Mesodermal cell (in vitro differentiated cells): ENCODE measurements at regions not wholly inside any gene's neighbourhood (a gene's known extent, or its start where the extent isn't known, plus 50 kb on each side); places are given as distances from the start of the nearest gene placed in this dataset.

Source experiments
- H3K27ac ChIP-seq: 2 replicates; pipeline ENCODE4 v1.7.0; 2013; ENCODE audit warnings: mild to moderate bottlenecking, low read depth, low read length, moderate library complexity; ENCODE audit not compliant: severe bottlenecking
- H3K36me3 ChIP-seq: 2 replicates; pipeline ENCODE4 v1.7.1; 2013; ENCODE audit warnings: mild to moderate bottlenecking, low read length, moderate library complexity; ENCODE audit not compliant: control insufficient read depth, insufficient read depth
- H3K4me1 ChIP-seq: one replicate; pipeline ENCODE4 v1.7.1; 2013; ENCODE audit warnings: mild to moderate bottlenecking, low read length; ENCODE audit not compliant: insufficient read depth, control insufficient read depth, poor library complexity, severe bottlenecking
- H3K4me3 ChIP-seq: 2 replicates; pipeline ENCODE4 v1.7.0; 2013; ENCODE audit warnings: low read length, control low read depth, mild to moderate bottlenecking; ENCODE audit not compliant: insufficient read depth, poor library complexity, severe bottlenecking; ENCODE audit errors: extremely low read depth
- H3K9me3 ChIP-seq: 2 replicates; pipeline ENCODE4 v1.7.1; 2013; ENCODE audit warnings: mild to moderate bottlenecking, low read length, moderate library complexity; ENCODE audit not compliant: control insufficient read depth
- WGBS, 2 experiments: methylation state at CpG; one replicate each; pipeline ENCODE4 v1.1.5; 2013; ENCODE audit warnings: missing lambda C conversion rate in 2 of 2; ENCODE audit not compliant: insufficient coverage in 2 of 2; 5-methylcytosine and 5-hydroxymethylcytosine counted together

- WGBS, 2 experiments: 72 to 73% methylated on average over 2 to 5 of the region's 5 CpGs
- H3K4me3 ChIP-seq: no peak overlapping the region
- no peaks in the 10 kb centered on the region for H3K4me1 ChIP-seq
- no peaks in the 10 kb centered on the region for H3K9me3 ChIP-seq
- no peaks in the 10 kb centered on the region for H3K36me3 ChIP-seq
- no peak overlapping the region for H3K27ac ChIP-seq
Observed at GRCh38 chr9:106693558-106693957, 169.4 kb upstream of the ZNF462 start.

- H3K27ac ChIP-seq: no peak overlapping the region
- WGBS, 2 experiments: 86% methylated on average over 4 of the region's 4 CpGs; no CpG with 5 or more reads in 1 of the 2 experiments
- H3K9me3 ChIP-seq: no peaks in the 10 kb centered on the region
- no peaks in the 10 kb centered on the region for H3K36me3 ChIP-seq
- H3K4me1 ChIP-seq: no peaks in the 10 kb centered on the region
- no peak overlapping the region for H3K4me3 ChIP-seq
Observed at GRCh38 chr9:106696804-106697203, 166.2 kb upstream of the ZNF462 start.

- Histone ChIP-seq H3K9me3 (no peaks in the 10 kb centered on the region), H3K4me1 (no peaks in the 10 kb centered on the region), H3K4me3 (no peak overlapping the region), H3K36me3 (no peaks in the 10 kb centered on the region), H3K27ac (no peak overlapping the region)
- 95 to 100% methylated on average over 2 to 5 of the region's 8 CpGs for WGBS, 2 experiments
Observed at GRCh38 chr9:106697390-106697749, 165.6 kb upstream of the ZNF462 start.

GRCh38 chr9:106697750-106698502 is 165.0 kb upstream of the ZNF462 start:
- no peak overlapping the region for H3K4me3 ChIP-seq
- WGBS, 2 experiments: 88 to 91% methylated on average over 12 to 14 of the region's 16 CpGs
- no peaks in the 10 kb centered on the region for H3K36me3 ChIP-seq
- H3K27ac ChIP-seq: no peak overlapping the region
- no peaks in the 10 kb centered on the region for H3K9me3 ChIP-seq
- H3K4me1 ChIP-seq: no peaks in the 10 kb centered on the region

- Histone ChIP-seq H3K36me3 (no peaks in the 10 kb centered on the region), H3K27ac (no peak overlapping the region), H3K4me3 (no peak overlapping the region), H3K4me1 (no peaks in the 10 kb centered on the region), H3K9me3 (peaks cover 4% of the 10 kb centered on the region)
Observed at GRCh38 chr9:106700676-106701075, 162.3 kb upstream of the ZNF462 start.

GRCh38 chr9:106701611-106702010 is 161.4 kb upstream of the ZNF462 start:
- H3K4me3 ChIP-seq: no peak overlapping the region
- no peak overlapping the region for H3K27ac ChIP-seq
- WGBS, 2 experiments: 100% methylated on average over 1 of the region's 1 CpG
- no peaks in the 10 kb centered on the region for H3K36me3 ChIP-seq
- H3K4me1 ChIP-seq: no peaks in the 10 kb centered on the region
- peaks cover 4% of the 10 kb centered on the region for H3K9me3 ChIP-seq

- no peaks in the 10 kb centered on the region for H3K36me3 ChIP-seq
- no peak overlapping the region for H3K27ac ChIP-seq
- H3K9me3 ChIP-seq: peaks cover 4% of the 10 kb centered on the region
- peaks cover 5% of the 10 kb centered on the region for H3K4me1 ChIP-seq
- no peak overlapping the region for H3K4me3 ChIP-seq
- WGBS, 2 experiments: 78 to 93% methylated on average over 3 to 4 of the region's 5 CpGs
Observed at GRCh38 chr9:106704056-106704615, 158.8 kb upstream of the ZNF462 start.

GRCh38 chr9:106707291-106707690 is 155.7 kb upstream of the ZNF462 start:
- Histone ChIP-seq H3K9me3 (peaks cover 4% of the 10 kb centered on the region), H3K36me3 (no peaks in the 10 kb centered on the region), H3K4me1 (peaks cover 5% of the 10 kb centered on the region), H3K4me3 (no peak overlapping the region), H3K27ac (no peak overlapping the region)
- no CpG with 5 or more reads among the region's 1 CpG for WGBS, 2 experiments

- no peaks in the 10 kb centered on the region for H3K36me3 ChIP-seq
- peaks cover 4% of the 10 kb centered on the region for H3K9me3 ChIP-seq
- H3K4me1 ChIP-seq: peaks cover 5% of the 10 kb centered on the region
- 91 to 94% methylated on average over 9 to 10 of the region's 13 CpGs for WGBS, 2 experiments
- H3K27ac ChIP-seq: no peak overlapping the region
- no peak overlapping the region for H3K4me3 ChIP-seq
Observed at GRCh38 chr9:106707738-106708474, 155.1 kb upstream of the ZNF462 start.

- no peaks in the 10 kb centered on the region for H3K36me3 ChIP-seq
- no peak overlapping the region for H3K27ac ChIP-seq
- peaks cover 5% of the 10 kb centered on the region for H3K4me1 ChIP-seq
- H3K9me3 ChIP-seq: peaks cover 4% of the 10 kb centered on the region
- no peak overlapping the region for H3K4me3 ChIP-seq
- WGBS, 2 experiments: 90 to 94% methylated on average over 2 of the region's 3 CpGs
Observed at GRCh38 chr9:106708475-106709146, 154.4 kb upstream of the ZNF462 start.
